Subcutaneous abdominal adipose tissue (tissue), 5 donors: ENCODE measurements at regions not wholly inside any gene's neighbourhood (a gene's known extent, or its start where the extent isn't known, plus 50 kb on each side); places are given as distances from the start of the nearest gene placed in this dataset.
"Not testable (repeated sequence)": the region's sequence is repeated elsewhere in the genome, so short reads cannot be mapped to it uniquely, and the experiment has no call there.

ENCODE experiments used
- H3K27ac ChIP-seq: one replicate; pipeline ENCODE4 v1.7.0; 2013; ENCODE audit warnings: low read depth, mild to moderate bottlenecking, inconsistent platforms, low read length, moderate library complexity
- H3K27me3 ChIP-seq, 5 donors: one replicate each; pipeline ENCODE4 v1.7.0; 2013; ENCODE audit warnings: low read length in 5 of 5, inconsistent platforms in 1 of 5; ENCODE audit not compliant: control insufficient read depth in 5 of 5, insufficient read depth in 4 of 5
- H3K36me3 ChIP-seq, 5 donors: one replicate each; pipeline ENCODE4 v1.7.0; 2013; ENCODE audit warnings: low read length in 5 of 5; ENCODE audit not compliant: control insufficient read depth in 5 of 5, insufficient read depth in 5 of 5
- H3K4me1 ChIP-seq, 5 donors: one replicate each; pipeline ENCODE4 v1.7.0; 2013; ENCODE audit warnings: low read length in 5 of 5, mild to moderate bottlenecking in 3 of 5, moderate library complexity in 1 of 5; ENCODE audit not compliant: control insufficient read depth in 5 of 5, insufficient read depth in 5 of 5
- H3K4me3 ChIP-seq, 5 donors: one replicate each; pipeline ENCODE4 v1.7.0; 2013; ENCODE audit warnings: low read length in 5 of 5, low read depth in 1 of 5
- H3K9ac ChIP-seq, 5 donors: one replicate each; pipeline ENCODE4 v1.7.0; 2013; ENCODE audit warnings: low read length in 5 of 5, mild to moderate bottlenecking in 4 of 5, moderate library complexity in 3 of 5
- H3K9me3 ChIP-seq, 5 donors: one replicate each; pipeline ENCODE4 v1.7.0; 2013; ENCODE audit warnings: low read length in 5 of 5; ENCODE audit not compliant: control insufficient read depth in 5 of 5
- donor health status: healthy.
- donor health status: healthy.
- donor health status: healthy.
- donor health status: healthy.
- donor health status: healthy.

- peaks cover 3 to 22% (median 13%) of the 10 kb centered on the region in 5 donors for H3K9me3 ChIP-seq
- no peaks in the 10 kb centered on the region for H3K36me3 ChIP-seq
- H3K4me1 ChIP-seq: no peaks in the 10 kb centered on the region
- no peak overlapping the region for H3K27ac ChIP-seq
- no peaks in the 10 kb centered on the region for H3K27me3 ChIP-seq
- H3K9ac ChIP-seq: no peak overlapping the region
- no peak overlapping the region for H3K4me3 ChIP-seq
Observed at GRCh38 chr13:74266861-74267260, 132.7 kb upstream of the KLF12 start.

DNA sequence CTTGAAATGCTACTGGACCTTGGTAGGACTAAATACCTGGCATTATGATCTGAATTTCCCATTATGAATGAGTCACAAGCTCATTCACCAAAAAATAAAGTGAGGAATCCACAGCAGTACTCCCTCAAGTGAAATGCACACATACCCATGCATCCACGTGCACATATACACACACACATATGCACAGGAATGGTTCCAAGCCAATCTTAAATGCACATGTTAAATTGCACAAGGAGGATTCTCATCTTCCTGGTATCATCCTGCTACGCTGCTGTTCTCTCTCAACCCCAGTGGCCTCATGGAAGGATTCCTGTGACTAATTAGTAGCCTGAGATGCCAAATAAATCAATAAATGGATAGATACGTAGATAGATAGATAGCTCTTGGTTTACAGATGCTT, 132.1 kb upstream of the KLF12 start:
- Histone ChIP-seq H3K4me3 (no peak overlapping the region), H3K9me3 (peaks cover 3 to 17% (median 13%) of the 10 kb centered on the region in 5 donors)

GRCh38 chr13:74264333-74264732, 130.1 kb upstream of the KLF12 start:
- Histone ChIP-seq H3K36me3 (no peaks in the 10 kb centered on the region), H3K9ac (no peak overlapping the region), H3K27me3 (no peaks in the 10 kb centered on the region), H3K4me1 (no peaks in the 10 kb centered on the region), H3K4me3 (no peak overlapping the region), H3K9me3 (peaks cover 3 to 17% (median 13%) of the 10 kb centered on the region in 5 donors), H3K27ac (no peak overlapping the region)

More for the DNA sequence above, 132.1 kb upstream of the KLF12 start:
- Histone ChIP-seq H3K9ac (no peak overlapping the region), H3K27me3 (no peaks in the 10 kb centered on the region), H3K27ac (no peak overlapping the region), H3K36me3 (no peaks in the 10 kb centered on the region), H3K4me1 (no peaks in the 10 kb centered on the region)

DNA sequence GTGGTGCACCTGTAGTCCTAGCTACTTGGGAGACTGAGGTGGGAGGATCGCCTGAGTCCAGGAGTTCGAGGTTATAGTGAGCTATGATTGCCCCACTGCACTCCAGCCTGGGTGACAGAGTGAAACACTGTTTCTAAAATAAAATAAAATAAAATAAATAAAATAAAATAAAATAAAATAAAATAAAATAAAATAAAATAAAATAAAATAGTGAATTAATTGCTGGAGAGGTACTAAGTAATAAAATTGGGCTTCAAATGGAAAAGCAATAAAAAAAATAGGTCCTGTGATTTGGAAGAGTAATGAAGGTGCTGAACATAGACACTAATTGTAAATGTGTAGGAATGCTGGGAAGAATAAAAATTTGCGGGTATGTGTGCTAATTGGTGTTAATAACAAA, 126.2 kb upstream of the KLF12 start:
- not testable (repeated sequence) for H3K36me3 ChIP-seq, H3K27ac ChIP-seq, H3K4me3 ChIP-seq, H3K27me3 ChIP-seq, H3K9ac ChIP-seq, H3K4me1 ChIP-seq
- H3K9me3 ChIP-seq: peaks cover 3 to 16% (median 10%) of the 10 kb centered on the region in 5 donors

DNA sequence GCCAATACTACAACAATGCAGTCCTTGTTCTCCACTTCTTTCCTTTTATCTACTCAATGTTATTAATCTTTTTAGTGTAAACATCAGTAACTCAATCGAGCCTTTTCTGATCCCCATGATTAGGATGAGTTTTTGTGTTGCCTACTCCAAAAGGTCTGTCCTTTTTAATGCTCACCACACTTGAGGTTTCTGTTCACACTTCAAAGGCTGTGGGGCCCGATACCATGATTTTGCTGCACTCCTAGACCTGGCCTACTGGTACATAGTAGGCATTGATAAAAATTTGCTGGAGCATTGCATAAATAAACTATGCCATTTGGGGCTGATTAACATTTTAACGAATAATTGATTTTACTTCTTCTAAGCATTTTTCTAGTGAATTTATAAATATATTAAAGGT, 125.4 kb upstream of the KLF12 start:
- H3K9me3 ChIP-seq: peaks cover 0 to 12% (median 9%) of the 10 kb centered on the region in 5 donors
- no peaks in the 10 kb centered on the region for H3K36me3 ChIP-seq
- no peak overlapping the region for H3K9ac ChIP-seq
- H3K27me3 ChIP-seq: no peaks in the 10 kb centered on the region
- no peak overlapping the region for H3K4me3 ChIP-seq
- no peak overlapping the region for H3K27ac ChIP-seq
- H3K4me1 ChIP-seq: no peaks in the 10 kb centered on the region

GRCh38 chr13:74258961-74259360, 124.8 kb upstream of the KLF12 start:
- Histone ChIP-seq H3K4me3 (no peak overlapping the region), H3K27ac (no peak overlapping the region), H3K9ac (no peak overlapping the region), H3K9me3 (peaks cover 0 to 8% (median 3%) of the 10 kb centered on the region in 5 donors), H3K4me1 (no peaks in the 10 kb centered on the region), H3K27me3 (no peaks in the 10 kb centered on the region), H3K36me3 (no peaks in the 10 kb centered on the region)

GRCh38 chr13:74256969-74257368, 122.8 kb upstream of the KLF12 start:
- Histone ChIP-seq H3K36me3 (no peaks in the 10 kb centered on the region), H3K27me3 (no peaks in the 10 kb centered on the region), H3K9ac (no peak overlapping the region), H3K4me3 (no peak overlapping the region), H3K27ac (no peak overlapping the region), H3K4me1 (no peaks in the 10 kb centered on the region), H3K9me3 (no peaks in the 10 kb centered on the region)

- no peak overlapping the region for H3K4me3 ChIP-seq
- no peaks in the 10 kb centered on the region for H3K4me1 ChIP-seq
- H3K36me3 ChIP-seq: no peaks in the 10 kb centered on the region
- H3K27ac ChIP-seq: no peak overlapping the region
- H3K9ac ChIP-seq: no peak overlapping the region
- H3K27me3 ChIP-seq: no peaks in the 10 kb centered on the region
- H3K9me3 ChIP-seq: peaks cover 0 to 7% (median 5%) of the 10 kb centered on the region in 5 donors
Observed at GRCh38 chr13:74253161-74253560, 119.0 kb upstream of the KLF12 start.

GRCh38 chr13:74251778-74252519, 117.7 kb upstream of the KLF12 start:
- H3K27ac ChIP-seq: no peak overlapping the region
- no peak overlapping the region for H3K9ac ChIP-seq
- no peak overlapping the region for H3K4me3 ChIP-seq

DNA sequence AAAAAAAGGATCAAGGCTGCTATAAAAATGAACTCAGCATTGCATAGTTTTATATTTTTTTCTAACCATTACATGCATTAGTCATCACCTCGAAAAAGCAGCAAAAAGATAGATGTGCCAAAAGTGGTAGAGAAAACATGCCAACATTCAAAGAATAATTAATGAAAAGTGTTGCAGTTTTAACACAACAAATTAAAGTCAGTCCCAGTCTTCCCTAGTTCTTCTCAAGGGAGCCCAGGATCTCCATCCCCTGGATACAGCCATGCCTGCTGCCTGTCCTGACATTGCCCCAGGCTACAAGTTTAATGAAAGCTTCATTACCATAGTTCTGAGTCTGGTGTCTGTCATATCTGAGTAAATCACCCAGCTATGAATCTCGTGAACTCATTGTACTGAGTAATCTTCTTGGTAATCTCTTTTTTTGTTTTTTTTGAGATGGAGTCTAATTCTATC, 116.6 kb upstream of the KLF12 start:
- Histone ChIP-seq H3K4me3 (no peak overlapping the region), H3K9me3 (peaks cover 0 to 7% (median 5%) of the 10 kb centered on the region in 5 donors), H3K27ac (no peak overlapping the region), H3K9ac (no peak overlapping the region), H3K4me1 (no peaks in the 10 kb centered on the region), H3K27me3 (peaks cover 0 to 3% (median 0%) of the 10 kb centered on the region in 5 donors), H3K36me3 (no peaks in the 10 kb centered on the region)

More at GRCh38 chr13:74251778-74252519, 117.7 kb upstream of the KLF12 start:
- Histone ChIP-seq H3K4me1 (no peaks in the 10 kb centered on the region), H3K9me3 (peaks cover 0 to 7% (median 5%) of the 10 kb centered on the region in 5 donors), H3K36me3 (no peaks in the 10 kb centered on the region), H3K27me3 (no peaks in the 10 kb centered on the region)
